ENCODE measurements at regions not wholly inside any gene's neighbourhood (a gene's known extent, or its start where the extent isn't known, plus 50 kb on each side); places are given as distances from the start of the nearest gene placed in this dataset.

GRCh38 chr6:40819182-40819834 is 219.7 kb downstream of the UNC5CL start:
- no peak for TF ChIP-seq CTCF (IDR thresholded peaks at IDR 0.05 in 2 of 3, conservative IDR thresholded peaks at IDR 0.05 in 1 of 3; ENCODE audit: borderline replicate concordance in 1 of 3, insufficient read depth in 1 of 3, low read depth in 2 of 3, low read length in 2 of 3)
- no peak for TF ChIP-seq EZH2 (IDR thresholded peaks at IDR 0.05)
- no peak for TF ChIP-seq ZNF274 (IDR thresholded peaks at IDR 0.05; ENCODE audit: low read depth, low read length)
- no peak for TF ChIP-seq POLR2AphosphoS5 (IDR thresholded peaks at IDR 0.05; ENCODE audit: low read depth, low read length)
- TF ChIP-seq RAD21 (IDR thresholded peaks at IDR 0.05; ENCODE audit: low read depth): no peak
- TF ChIP-seq REST (IDR thresholded peaks at IDR 0.05; ENCODE audit: low read depth): no peak
- peak; percentile 43; the same call in 1 of the 2 replicates for TF ChIP-seq CEBPB (IDR thresholded peaks at IDR 0.05; ENCODE audit: low read depth)
- TF ChIP-seq POLR2A (IDR thresholded peaks at IDR 0.05; ENCODE audit: borderline replicate concordance, extremely low read depth, insufficient read depth, insufficient read length): no peak
- TF ChIP-seq ATF3 (IDR thresholded peaks at IDR 0.05): peak; percentile 46; the same call in 1 of the 2 replicates

All from HCT116 (cell line).